Activated naive CD8-positive, alpha-beta T cell treated with anti-CD3 and anti-CD28 coated beads, Interleukin-2, amount 10 ng/mL, durations not matched to agents 7 days and 5 days (primary cell): ENCODE measurements at regions not wholly inside any gene's neighbourhood (a gene's known extent, or its start where the extent isn't known, plus 50 kb on each side); places are given as distances from the start of the nearest gene placed in this dataset.

Source experiments
- ATAC-seq: fragments of 150-1000 bp; cut with Tn5 transposase; one replicate; pipeline ENCODE4 v1.10.0; 2021; ENCODE audit warnings: low read depth, moderate library complexity
- POLR2A ChIA-PET: fragments of 350-600 bp; sonication (Branson Sonifier 250); formaldehyde crosslinking; loops from one replicate; lab custom pipeline; 2021; ENCODE audit warnings: antibody characterized with exemption; lab: Charles Lee
- DNase-seq: peaks from one replicate; pipeline ENCODE4 v3.0.0; 2021
- H3K27ac Mint-ChIP-seq: one replicate; pipeline ENCODE4 v1.8.0; 2022; ENCODE audit warnings: mild to moderate bottlenecking, mixed read lengths
- H3K27me3 Mint-ChIP-seq: one replicate; pipeline ENCODE4 v1.8.0; 2022; ENCODE audit warnings: mild to moderate bottlenecking, moderate library complexity, mixed read lengths
- H3K36me3 Mint-ChIP-seq: one replicate; pipeline ENCODE4 v1.8.0; 2021; ENCODE audit warnings: mild to moderate bottlenecking, mixed read lengths
- H3K4me1 Mint-ChIP-seq: one replicate; pipeline ENCODE4 v1.8.0; 2021; ENCODE audit warnings: mixed read lengths
- H3K4me3 Mint-ChIP-seq: one replicate; pipeline ENCODE4 v1.8.0; 2022; ENCODE audit warnings: mild to moderate bottlenecking, moderate library complexity, mixed read lengths
- H3K9me3 Mint-ChIP-seq: one replicate; pipeline ENCODE4 v1.8.0; 2021; ENCODE audit warnings: mixed read lengths

- no peaks in the 10 kb centered on the region for H3K36me3 Mint-ChIP-seq
- POLR2A ChIA-PET, result no interaction called here
- no peak overlapping the region for H3K4me3 Mint-ChIP-seq
- ATAC-seq (no peak), DNase-seq (no peak)
- H3K27ac Mint-ChIP-seq, result no peak overlapping the region
- H3K9me3 Mint-ChIP-seq, result no peaks in the 10 kb centered on the region
- H3K27me3 Mint-ChIP-seq, result peaks cover 10% of the 10 kb centered on the region
- H3K4me1 Mint-ChIP-seq, result no peaks in the 10 kb centered on the region
These were observed 174.8 kb upstream of the AVPR1A start for GRCh38 chr12:63325757-63326156.

GRCh38 chr12:63323942-63324341, 172.9 kb upstream of the AVPR1A start:
- H3K27ac Mint-ChIP-seq, result no peak overlapping the region
- no peaks in the 10 kb centered on the region for H3K36me3 Mint-ChIP-seq
- no peaks in the 10 kb centered on the region for H3K4me1 Mint-ChIP-seq
- ATAC-seq, result no peak
- no peaks in the 10 kb centered on the region for H3K9me3 Mint-ChIP-seq
- no peak overlapping the region for H3K4me3 Mint-ChIP-seq
- H3K27me3 Mint-ChIP-seq, result peaks cover 9% of the 10 kb centered on the region
- no peak for DNase-seq
- POLR2A ChIA-PET, result no interaction called here

- no peaks in the 10 kb centered on the region for H3K36me3 Mint-ChIP-seq
- POLR2A ChIA-PET, result no interaction called here
These were observed 170.4 kb upstream of the AVPR1A start for GRCh38 chr12:63321373-63321772.

GRCh38 chr12:63319936-63320633, 169.1 kb upstream of the AVPR1A start:
- Mint-ChIP-seq H3K36me3 (no peaks in the 10 kb centered on the region), H3K4me1 (no peaks in the 10 kb centered on the region), H3K9me3 (no peaks in the 10 kb centered on the region), H3K27ac (no peak overlapping the region), H3K27me3 (peaks cover 8% of the 10 kb centered on the region), H3K4me3 (no peak overlapping the region)
- POLR2A ChIA-PET, result no interaction called here
- ATAC-seq (no peak), DNase-seq (no peak)

More at GRCh38 chr12:63321373-63321772, 170.4 kb upstream of the AVPR1A start:
- H3K9me3 Mint-ChIP-seq, result no peaks in the 10 kb centered on the region
- H3K4me3 Mint-ChIP-seq, result no peak overlapping the region
- H3K4me1 Mint-ChIP-seq, result no peaks in the 10 kb centered on the region
- peaks cover 8% of the 10 kb centered on the region for H3K27me3 Mint-ChIP-seq
- DNase-seq (no peak), ATAC-seq (no peak)
- no peak overlapping the region for H3K27ac Mint-ChIP-seq

GRCh38 chr12:63319386-63319785, 168.4 kb upstream of the AVPR1A start:
- H3K4me3 Mint-ChIP-seq, result no peak overlapping the region
- no peaks in the 10 kb centered on the region for H3K4me1 Mint-ChIP-seq
- no peak for ATAC-seq
- H3K27ac Mint-ChIP-seq, result no peak overlapping the region
- POLR2A ChIA-PET, result no interaction called here
- no peaks in the 10 kb centered on the region for H3K36me3 Mint-ChIP-seq
- H3K9me3 Mint-ChIP-seq, result no peaks in the 10 kb centered on the region
- H3K27me3 Mint-ChIP-seq, result peaks cover 8% of the 10 kb centered on the region
- DNase-seq, result no peak

DNA sequence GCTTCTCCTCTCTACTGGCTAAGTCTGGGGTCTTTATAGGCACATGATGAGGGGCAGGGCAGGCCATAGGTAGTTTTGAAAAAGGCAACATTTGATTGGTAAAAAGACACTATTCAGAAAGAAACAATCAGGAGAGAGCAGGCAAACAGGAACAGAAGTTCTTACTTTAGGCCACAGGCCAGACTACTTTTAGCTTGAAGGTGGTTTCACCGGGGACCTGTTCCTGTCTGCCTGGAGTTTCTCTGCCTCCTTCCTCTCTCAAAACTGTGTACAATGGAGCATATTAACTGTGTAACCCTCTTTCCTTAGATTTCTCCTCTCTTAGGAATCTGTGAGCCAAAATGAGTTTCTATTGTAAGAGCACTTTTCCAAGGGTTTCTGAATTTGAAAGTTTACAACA, 167.9 kb upstream of the AVPR1A start:
- H3K4me3 Mint-ChIP-seq, result no peak overlapping the region
- H3K4me1 Mint-ChIP-seq, result no peaks in the 10 kb centered on the region
- DNase-seq (no peak), ATAC-seq (no peak)
- H3K27ac Mint-ChIP-seq, result no peak overlapping the region
- peaks cover 8% of the 10 kb centered on the region for H3K27me3 Mint-ChIP-seq
- POLR2A ChIA-PET, result no interaction called here
- H3K9me3 Mint-ChIP-seq, result no peaks in the 10 kb centered on the region
- no peaks in the 10 kb centered on the region for H3K36me3 Mint-ChIP-seq

DNA sequence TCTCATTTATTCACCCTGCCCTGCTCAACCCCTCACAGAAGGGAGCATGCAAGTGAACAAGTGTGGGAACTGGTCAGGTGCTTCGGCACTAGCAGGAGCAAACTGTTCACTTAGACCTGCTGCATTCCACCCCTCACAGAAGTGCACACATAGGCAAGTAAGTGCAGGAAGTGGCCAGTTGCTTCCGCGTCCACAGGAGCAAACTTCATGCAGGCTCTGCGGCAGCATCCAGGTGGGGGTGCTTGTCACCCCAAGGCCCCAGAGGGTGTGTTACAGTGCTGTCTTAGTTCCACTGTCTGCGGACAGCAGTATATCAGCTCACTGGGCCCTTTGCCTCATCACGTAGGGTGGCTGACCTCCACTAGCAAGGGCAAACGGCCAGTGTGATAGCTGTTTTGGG, 167.3 kb upstream of the AVPR1A start:
- Mint-ChIP-seq H3K27me3 (peaks cover 8% of the 10 kb centered on the region), H3K27ac (no peak overlapping the region), H3K36me3 (no peaks in the 10 kb centered on the region), H3K9me3 (no peaks in the 10 kb centered on the region), H3K4me3 (no peak overlapping the region), H3K4me1 (no peaks in the 10 kb centered on the region)
- ATAC-seq (no peak), DNase-seq (no peak)
- POLR2A ChIA-PET, result no interaction called here

DNA sequence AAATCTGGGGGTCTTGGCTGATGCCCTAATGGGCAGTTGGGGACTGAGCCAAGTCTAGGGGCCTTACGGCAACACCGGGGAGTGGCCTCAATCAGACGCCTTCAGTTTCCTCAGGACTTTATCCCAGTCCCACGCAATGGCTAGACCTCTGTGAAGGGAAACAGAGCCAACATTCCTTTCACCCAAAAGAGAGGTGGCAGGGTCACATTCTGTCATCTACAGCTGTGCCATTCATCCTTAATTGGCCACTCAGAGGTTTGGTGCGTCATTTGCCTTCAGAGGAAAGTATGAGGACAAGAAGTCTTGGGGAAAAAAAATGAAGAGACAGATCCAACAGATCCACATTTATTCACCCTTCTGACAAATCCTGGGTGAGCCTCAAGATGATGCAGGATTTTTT, 166.9 kb upstream of the AVPR1A start:
- Mint-ChIP-seq H3K9me3 (no peaks in the 10 kb centered on the region), H3K27ac (no peak overlapping the region), H3K4me3 (no peak overlapping the region), H3K36me3 (no peaks in the 10 kb centered on the region), H3K4me1 (no peaks in the 10 kb centered on the region), H3K27me3 (peaks cover 8% of the 10 kb centered on the region)
- POLR2A ChIA-PET, result no interaction called here
- ATAC-seq, result no peak
- DNase-seq, result no peak

DNA sequence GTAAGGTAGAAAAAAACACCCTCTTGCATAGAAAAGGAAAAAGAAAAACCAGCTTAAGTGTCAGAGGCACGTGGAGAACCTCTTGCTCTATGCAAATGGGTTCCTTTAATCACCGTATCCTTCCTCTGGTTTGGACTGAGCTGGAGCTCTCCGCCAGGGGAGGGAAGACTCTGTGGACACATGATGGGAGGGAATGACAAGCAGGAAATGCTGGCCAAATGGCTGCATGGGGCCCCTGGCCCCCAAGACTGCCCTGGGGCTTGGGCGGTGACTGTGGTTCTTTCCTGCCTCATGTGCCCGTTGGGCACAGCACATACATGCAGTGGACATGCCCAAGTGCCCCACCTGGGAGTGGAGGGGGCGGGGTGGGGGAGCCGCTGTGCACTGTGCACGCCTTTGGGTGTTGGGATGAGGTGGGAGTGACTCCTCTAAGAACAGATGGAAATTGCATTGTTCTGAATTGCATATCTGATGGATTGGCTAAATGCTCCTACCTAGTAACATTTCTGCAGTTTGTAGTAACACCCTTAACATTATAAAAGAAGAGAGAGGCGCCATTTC, 166.4 kb upstream of the AVPR1A start:
- Mint-ChIP-seq H3K9me3 (no peaks in the 10 kb centered on the region), H3K27me3 (peaks cover 7% of the 10 kb centered on the region), H3K27ac (no peak overlapping the region), H3K4me3 (no peak overlapping the region), H3K36me3 (no peaks in the 10 kb centered on the region), H3K4me1 (no peaks in the 10 kb centered on the region)
- POLR2A ChIA-PET, result no interaction called here
- no peak for DNase-seq
- ATAC-seq, result no peak

DNA sequence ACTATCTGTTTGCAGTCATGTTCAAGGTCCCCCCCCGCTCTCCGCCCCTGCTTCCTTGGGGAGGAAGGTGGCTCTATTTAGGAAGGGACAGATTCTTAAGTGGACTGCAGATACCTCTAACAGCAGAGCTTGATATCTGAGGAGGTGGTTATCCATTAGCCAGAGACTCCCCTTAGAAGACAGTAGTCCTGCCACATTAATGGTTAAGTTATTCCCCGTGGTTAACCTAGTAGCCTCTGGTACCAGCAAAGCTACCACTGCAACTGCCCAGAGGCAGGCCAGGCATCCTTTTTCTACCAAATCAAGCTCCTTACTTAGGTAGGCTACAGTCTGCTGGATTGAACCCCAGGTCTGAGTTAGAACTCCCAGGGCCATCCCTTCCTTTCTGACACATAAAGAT, 162.1 kb upstream of the AVPR1A start:
- no peak overlapping the region for H3K4me3 Mint-ChIP-seq
- H3K4me1 Mint-ChIP-seq, result no peaks in the 10 kb centered on the region
- no peaks in the 10 kb centered on the region for H3K36me3 Mint-ChIP-seq
- no peak for DNase-seq
- peaks cover 1% of the 10 kb centered on the region for H3K9me3 Mint-ChIP-seq
- H3K27ac Mint-ChIP-seq, result no peak overlapping the region
- POLR2A ChIA-PET, result no interaction called here
- no peak for ATAC-seq
- no peaks in the 10 kb centered on the region for H3K27me3 Mint-ChIP-seq

- no peak for ATAC-seq
- Mint-ChIP-seq H3K27me3 (peaks cover 3% of the 10 kb centered on the region), H3K27ac (no peak overlapping the region), H3K9me3 (peaks cover 1% of the 10 kb centered on the region), H3K4me3 (no peak overlapping the region), H3K36me3 (no peaks in the 10 kb centered on the region), H3K4me1 (no peaks in the 10 kb centered on the region)
- DNase-seq, result no peak
- POLR2A ChIA-PET, result no interaction called here
These were observed 157.7 kb upstream of the AVPR1A start for GRCh38 chr12:63308671-63309070.

- H3K36me3 Mint-ChIP-seq, result no peaks in the 10 kb centered on the region
- POLR2A ChIA-PET, result no interaction called here
- no peak for ATAC-seq
These were observed 156.8 kb upstream of the AVPR1A start for GRCh38 chr12:63307849-63308248.

GRCh38 chr12:63305901-63306875, 155.2 kb upstream of the AVPR1A start:
- peaks cover 7% of the 10 kb centered on the region for H3K27me3 Mint-ChIP-seq
- H3K4me3 Mint-ChIP-seq, result no peak overlapping the region
- DNase-seq (no peak), ATAC-seq (no peak)
- no peaks in the 10 kb centered on the region for H3K36me3 Mint-ChIP-seq
- H3K27ac Mint-ChIP-seq, result no peak overlapping the region
- peaks cover 1% of the 10 kb centered on the region for H3K9me3 Mint-ChIP-seq
- POLR2A ChIA-PET, result no interaction called here
- H3K4me1 Mint-ChIP-seq, result peaks cover 2% of the 10 kb centered on the region

More at GRCh38 chr12:63307849-63308248, 156.8 kb upstream of the AVPR1A start:
- H3K27ac Mint-ChIP-seq, result no peak overlapping the region
- peaks cover 7% of the 10 kb centered on the region for H3K27me3 Mint-ChIP-seq
- H3K9me3 Mint-ChIP-seq, result peaks cover 1% of the 10 kb centered on the region
- no peak overlapping the region for H3K4me3 Mint-ChIP-seq
- H3K4me1 Mint-ChIP-seq, result no peaks in the 10 kb centered on the region
- no peak for DNase-seq
